A549 (cell line): ENCODE measurements at regions not wholly inside any gene's neighbourhood (a gene's known extent, or its start where the extent isn't known, plus 50 kb on each side); places are given as distances from the start of the nearest gene placed in this dataset.

ENCODE experiments used
- ATAC-seq, 2 experiments: fragments of 200-7000 bp in 1 of 2; fragments of >200 bp in 1 of 2; cut with Nextera tagmentation in 1 of 2; cut with Tn5 transposase in 1 of 2; 3 replicates each; pipeline versions ENCODE4 v1.8.0 to v1.9.1; 2018 to 2020; ENCODE audit warnings: mild to moderate bottlenecking in 1 of 2, moderate library complexity in 1 of 2
- CTCF ChIA-PET: fragments of 300-600 bp; sonication (Branson Sonifier 250); formaldehyde crosslinking; extraction: SDS; loops from one replicate; lab custom pipeline; 2021; ENCODE audit warnings: antibody characterized with exemption, inconsistent platforms; lab: Yijun Ruan, JAX
- POLR2A ChIA-PET: fragments of 350-600 bp; formaldehyde crosslinking; extraction: SDS; loops from one replicate; lab custom pipeline; 2021; ENCODE audit warnings: antibody characterized with exemption, inconsistent platforms; lab: Yijun Ruan, JAX
- DNase-seq, 2 experiments: peaks; one replicate each; pipeline versions ENCODE4 v3.0.0 to v3.0.0-alpha.2; 2011 to 2016; ENCODE audit warnings: low read depth in 1 of 2, low spot score in 1 of 2
- FAIRE-seq: peaks from 2 replicates; lab custom pipeline; 2011; peaks lifted over from hg19 to GRCh38; lab: Jason Lieb, UNC
- H3K27ac ChIP-seq, 2 experiments: fragments of >200 bp; sonication (Bioruptor Twin); formaldehyde crosslinking; 3 replicates each; pipeline ENCODE4 v1.5.1; 2016 to 2017
- H3K4me1 ChIP-seq: fragments of >200 bp; sonication (Bioruptor Twin); formaldehyde crosslinking; 3 replicates; pipeline ENCODE4 v1.6.1; 2016
- H3K4me2 ChIP-seq: fragments of >200 bp; sonication (Bioruptor Twin); formaldehyde crosslinking; 3 replicates; pipeline ENCODE4 v1.6.1; 2016
- H3K4me3 ChIP-seq: fragments of >200 bp; sonication (Bioruptor Twin); formaldehyde crosslinking; 3 replicates; pipeline ENCODE4 v1.5.1; 2016
- H3K9me3 ChIP-seq: fragments of >200 bp; sonication (Bioruptor Twin); formaldehyde crosslinking; 3 replicates; pipeline ENCODE4 v1.6.1; 2016
- BHLHE40 ChIP-seq: IDR thresholded peaks from 2 replicates; pipeline ENCODE4 v1.6.1; 2012; ENCODE audit warnings: low read depth, low read length, inconsistent platforms
- CBX8 ChIP-seq: fragments of 200-600 bp; sonication (generic); IDR thresholded peaks from 2 replicates; pipeline ENCODE4 v1.6.1; 2016
- CEBPB ChIP-seq, 2 experiments: fragments of >200 bp in 1 of 2; sonication (Bioruptor Twin) in 1 of 2; formaldehyde crosslinking in 1 of 2; IDR thresholded peaks; 2 replicates each; pipeline ENCODE4 v1.6.1; 2012 to 2016
- CHD2 ChIP-seq: fragments of 150-350 bp; IDR thresholded peaks from 2 replicates; pipeline ENCODE4 v1.6.1; 2014; ENCODE audit warnings: low read length; ENCODE audit not compliant: partially characterized antibody
- CHD4 ChIP-seq: fragments of 200-600 bp; sonication (generic); IDR thresholded peaks from 2 replicates; pipeline ENCODE4 v1.6.1; 2016; ENCODE audit warnings: antibody characterized with exemption, mild to moderate bottlenecking, borderline replicate concordance
- EHMT2 ChIP-seq: fragments of 200-600 bp; sonication (generic); IDR thresholded peaks from 2 replicates; pipeline ENCODE4 v1.6.1; 2016; ENCODE audit warnings: antibody characterized with exemption, low read depth, mild to moderate bottlenecking, moderate library complexity
- ESRRA ChIP-seq: fragments of 150-350 bp; IDR thresholded peaks from 2 replicates; pipeline ENCODE4 v1.6.1; 2014; ENCODE audit warnings: mild to moderate bottlenecking, low read length, borderline replicate concordance
- FOXS1 ChIP-seq: fragments of 250-450 bp; sonication (Bioruptor Pico); IDR thresholded peaks from 2 replicates; pipeline ENCODE4 v1.5.0; 2020; ENCODE audit warnings: mild to moderate bottlenecking, moderate library complexity
- GATA3 ChIP-seq: IDR thresholded peaks from 2 replicates; pipeline ENCODE4 v1.6.1; 2012; ENCODE audit warnings: borderline replicate concordance
- HOXB13 ChIP-seq: fragments of 250-450 bp; sonication (Bioruptor Pico); IDR thresholded peaks from 2 replicates; pipeline ENCODE4 v1.5.0; 2020; ENCODE audit warnings: low read depth, mild to moderate bottlenecking, moderate library complexity
- JUN ChIP-seq, 2 experiments: fragments of >200 bp; sonication (Bioruptor Twin); formaldehyde crosslinking; IDR thresholded peaks; 2 replicates in 1 of 2; 3 replicates in 1 of 2; pipeline ENCODE4 v1.6.1; 2016 to 2017
- JUNB ChIP-seq: fragments of >200 bp; sonication (Bioruptor Twin); formaldehyde crosslinking; IDR thresholded peaks from 2 replicates; pipeline ENCODE4 v1.6.1; 2016
- NFE2L2 ChIP-seq: fragments of 150-350 bp; conservative IDR thresholded peaks from 2 replicates; pipeline ENCODE4 v1.6.1; 2014; ENCODE audit warnings: low read length
- NPAS2 ChIP-seq: fragments of 250-450 bp; sonication (Bioruptor Pico); IDR thresholded peaks from 2 replicates; pipeline ENCODE4 v1.8.0; 2022; ENCODE audit warnings: mild to moderate bottlenecking, moderate library complexity, borderline replicate concordance
- POLR2AphosphoS2 ChIP-seq: conservative IDR thresholded peaks from 2 replicates; pipeline ENCODE4 v1.6.1; 2012; ENCODE audit warnings: low read length, improper control_type of control experiment, inconsistent platforms
- RARB ChIP-seq: fragments of 250-450 bp; sonication (Bioruptor Pico); IDR thresholded peaks from 2 replicates; pipeline ENCODE4 v1.8.0; 2021; ENCODE audit warnings: mild to moderate bottlenecking, moderate library complexity
- RFX5 ChIP-seq: fragments of 450-650 bp; IDR thresholded peaks from 2 replicates; pipeline ENCODE4 v1.7.1; 2014; ENCODE audit warnings: antibody characterized with exemption, mild to moderate bottlenecking, moderate library complexity
- SMC3 ChIP-seq: fragments of >200 bp; sonication (Bioruptor Twin); formaldehyde crosslinking; IDR thresholded peaks from 3 replicates; pipeline ENCODE4 v1.6.1; 2018; ENCODE audit warnings: inconsistent platforms
- TP53 ChIP-seq: fragments of 250-450 bp; sonication (Bioruptor Pico); IDR thresholded peaks from 2 replicates; pipeline ENCODE4 v1.5.0; 2021; ENCODE audit warnings: mild to moderate bottlenecking, moderate library complexity
- ZC3H11A ChIP-seq: fragments of 450-650 bp; IDR thresholded peaks from 2 replicates; pipeline ENCODE4 v1.6.1; 2014; ENCODE audit warnings: antibody characterized with exemption, mild to moderate bottlenecking
- WGBS: methylation state at CpG from one replicate; pipeline ENCODE4 v1.1.6; 2017; ENCODE audit errors: missing lambda C conversion rate; 5-methylcytosine and 5-hydroxymethylcytosine counted together
- TF ChIP-seq, protein P1 (sequence below): fragments of 450-650 bp; IDR thresholded peaks from 2 replicates; pipeline ENCODE4 v1.6.1; 2014; ENCODE audit warnings: antibody characterized with exemption
- TF ChIP-seq, protein P2 (sequence below): fragments of 250-450 bp; sonication (Bioruptor Pico); IDR thresholded peaks from 2 replicates; pipeline ENCODE4 v1.5.0; 2020; ENCODE audit warnings: low read depth, mild to moderate bottlenecking, moderate library complexity
- TF ChIP-seq, protein P3 (sequence below): fragments of >200 bp; sonication (Bioruptor Twin); formaldehyde crosslinking; IDR thresholded peaks from 3 replicates; pipeline ENCODE4 v1.5.1; 2016
- TF ChIP-seq, protein P4 (sequence below): IDR thresholded peaks from 2 replicates; pipeline ENCODE4 v1.6.1; 2012
- TF ChIP-seq, protein P5 (sequence below): IDR thresholded peaks from 2 replicates; pipeline ENCODE4 v1.6.1; 2012; ENCODE audit warnings: low read depth, borderline replicate concordance
- TF ChIP-seq, protein P6 (sequence below): fragments of 250-450 bp; sonication (Bioruptor Pico); IDR thresholded peaks from 2 replicates; pipeline ENCODE4 v1.5.0; 2021; ENCODE audit warnings: mild to moderate bottlenecking, moderate library complexity, borderline replicate concordance
- TF ChIP-seq, protein P7 (sequence below): fragments of 150-350 bp; IDR thresholded peaks from 2 replicates; pipeline ENCODE4 v1.6.1; 2014; ENCODE audit warnings: low read depth, mild to moderate bottlenecking, low read length

DNA sequence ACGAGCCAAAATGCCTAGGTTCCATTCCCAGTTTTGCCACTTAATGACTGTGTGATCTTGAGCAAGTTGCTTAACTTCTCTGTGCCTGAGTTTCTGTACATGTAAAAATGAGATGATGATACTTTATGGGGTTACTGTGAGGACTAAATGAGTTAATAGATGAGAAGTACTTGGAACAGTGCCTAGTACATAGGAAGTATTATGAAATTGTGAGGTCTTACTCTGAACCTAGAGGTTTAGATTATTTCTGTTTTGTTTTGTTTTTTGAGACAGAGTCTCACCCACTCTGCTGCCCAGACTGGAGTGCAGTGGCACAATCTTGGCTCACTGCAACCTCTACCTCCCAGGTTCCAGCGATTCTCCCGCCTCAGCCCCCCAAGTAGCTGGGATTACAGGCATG, 227.0 kb upstream of the POU2AF2 start:
- FAIRE-seq (no peak), ATAC-seq (no peak), DNase-seq (no peak)
- no peak overlapping the region for H3K4me3 ChIP-seq
- no peak overlapping the region for H3K27ac ChIP-seq
- ChIA-PET POLR2A (no interaction called here), CTCF (no interaction called here)
- H3K9me3 ChIP-seq: no peaks in the 10 kb centered on the region
- H3K4me2 ChIP-seq: no peak overlapping the region
- 22% methylated on average over 3 of the region's 3 CpGs for WGBS
- TF ChIP-seq RFX5 (no peak), HOXB13 (CRISPR knock-in tag) (no peak), FOXS1 (CRISPR knock-in tag) (no peak), RARB (CRISPR knock-in tag) (no peak), SMC3 (no peak), GATA3 (no peak), JUNB (no peak)
- TF ChIP-seq, protein P1, sequence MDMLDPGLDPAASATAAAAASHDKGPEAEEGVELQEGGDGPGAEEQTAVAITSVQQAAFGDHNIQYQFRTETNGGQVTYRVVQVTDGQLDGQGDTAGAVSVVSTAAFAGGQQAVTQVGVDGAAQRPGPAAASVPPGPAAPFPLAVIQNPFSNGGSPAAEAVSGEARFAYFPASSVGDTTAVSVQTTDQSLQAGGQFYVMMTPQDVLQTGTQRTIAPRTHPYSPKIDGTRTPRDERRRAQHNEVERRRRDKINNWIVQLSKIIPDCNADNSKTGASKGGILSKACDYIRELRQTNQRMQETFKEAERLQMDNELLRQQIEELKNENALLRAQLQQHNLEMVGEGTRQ: no peak
- TF ChIP-seq, all 56 proteins: peak for 0
- H3K4me1 ChIP-seq: no peaks in the 10 kb centered on the region

DNA sequence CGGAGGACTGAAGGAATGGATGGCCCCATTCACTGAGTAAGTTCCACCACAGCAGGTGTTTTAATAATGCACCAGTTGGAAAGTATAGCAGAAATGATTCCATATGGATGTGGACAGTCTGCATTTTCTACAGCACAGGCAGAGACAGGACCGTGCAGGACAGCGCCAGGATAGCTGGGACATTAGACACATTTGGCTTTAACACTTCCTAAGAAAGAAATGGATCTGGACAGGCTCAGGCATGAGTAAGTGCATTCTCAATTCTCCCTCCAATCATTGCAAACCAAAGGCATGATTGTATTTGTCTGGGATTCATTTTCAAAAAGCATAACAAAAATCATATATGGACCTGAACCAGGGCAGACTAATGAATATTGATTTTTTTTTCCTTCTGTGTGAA, 233.0 kb upstream of the POU2AF2 start:
- Histone ChIP-seq H3K4me1 (no peaks in the 10 kb centered on the region), H3K4me2 (no peak overlapping the region), H3K4me3 (no peak overlapping the region), H3K9me3 (no peaks in the 10 kb centered on the region), H3K27ac (no peak overlapping the region)
- ChIA-PET CTCF (no interaction called here), POLR2A (no interaction called here)
- DNase-seq: no peak
- TF ChIP-seq NPAS2 (CRISPR knock-in tag) (no peak), ZC3H11A (no peak)
- TF ChIP-seq, protein P1: no peak
- TF ChIP-seq, protein P2, sequence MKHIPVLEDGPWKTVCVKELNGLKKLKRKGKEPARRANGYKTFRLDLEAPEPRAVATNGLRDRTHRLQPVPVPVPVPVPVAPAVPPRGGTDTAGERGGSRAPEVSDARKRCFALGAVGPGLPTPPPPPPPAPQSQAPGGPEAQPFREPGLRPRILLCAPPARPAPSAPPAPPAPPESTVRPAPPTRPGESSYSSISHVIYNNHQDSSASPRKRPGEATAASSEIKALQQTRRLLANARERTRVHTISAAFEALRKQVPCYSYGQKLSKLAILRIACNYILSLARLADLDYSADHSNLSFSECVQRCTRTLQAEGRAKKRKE (CRISPR knock-in tag): no peak
- TF ChIP-seq, protein P3, sequence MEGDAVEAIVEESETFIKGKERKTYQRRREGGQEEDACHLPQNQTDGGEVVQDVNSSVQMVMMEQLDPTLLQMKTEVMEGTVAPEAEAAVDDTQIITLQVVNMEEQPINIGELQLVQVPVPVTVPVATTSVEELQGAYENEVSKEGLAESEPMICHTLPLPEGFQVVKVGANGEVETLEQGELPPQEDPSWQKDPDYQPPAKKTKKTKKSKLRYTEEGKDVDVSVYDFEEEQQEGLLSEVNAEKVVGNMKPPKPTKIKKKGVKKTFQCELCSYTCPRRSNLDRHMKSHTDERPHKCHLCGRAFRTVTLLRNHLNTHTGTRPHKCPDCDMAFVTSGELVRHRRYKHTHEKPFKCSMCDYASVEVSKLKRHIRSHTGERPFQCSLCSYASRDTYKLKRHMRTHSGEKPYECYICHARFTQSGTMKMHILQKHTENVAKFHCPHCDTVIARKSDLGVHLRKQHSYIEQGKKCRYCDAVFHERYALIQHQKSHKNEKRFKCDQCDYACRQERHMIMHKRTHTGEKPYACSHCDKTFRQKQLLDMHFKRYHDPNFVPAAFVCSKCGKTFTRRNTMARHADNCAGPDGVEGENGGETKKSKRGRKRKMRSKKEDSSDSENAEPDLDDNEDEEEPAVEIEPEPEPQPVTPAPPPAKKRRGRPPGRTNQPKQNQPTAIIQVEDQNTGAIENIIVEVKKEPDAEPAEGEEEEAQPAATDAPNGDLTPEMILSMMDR: no peak
- TF ChIP-seq, protein P4, sequence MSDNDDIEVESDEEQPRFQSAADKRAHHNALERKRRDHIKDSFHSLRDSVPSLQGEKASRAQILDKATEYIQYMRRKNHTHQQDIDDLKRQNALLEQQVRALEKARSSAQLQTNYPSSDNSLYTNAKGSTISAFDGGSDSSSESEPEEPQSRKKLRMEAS: no peak
- FAIRE-seq: no peak
- no peak for ATAC-seq
- WGBS: 58% methylated on average over 3 of the region's 3 CpGs

DNA sequence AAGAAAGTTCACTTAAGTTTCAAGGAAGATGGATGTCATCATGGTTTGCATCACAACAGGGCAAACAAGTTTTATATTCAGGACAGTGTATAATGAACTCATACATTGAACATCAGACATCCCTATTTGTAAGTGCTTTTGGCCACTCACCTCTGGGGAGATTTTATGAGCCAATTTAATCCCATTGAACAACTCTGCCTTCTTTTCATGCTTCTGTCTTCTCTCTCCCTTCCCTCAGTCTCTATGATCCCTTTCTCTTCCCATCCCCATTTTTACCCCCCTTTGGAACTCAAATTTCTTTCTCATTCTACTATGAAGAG, 234.3 kb upstream of the POU2AF2 start:
- Histone ChIP-seq H3K4me2 (no peak overlapping the region), H3K4me3 (no peak overlapping the region), H3K27ac (no peak overlapping the region), H3K4me1 (no peaks in the 10 kb centered on the region), H3K9me3 (no peaks in the 10 kb centered on the region)
- FAIRE-seq: no peak
- ChIA-PET CTCF (no interaction called here), POLR2A (no interaction called here)
- TF ChIP-seq ESRRA: no peak
- TF ChIP-seq POLR2AphosphoS2: no peak
- no peak for TF ChIP-seq NFE2L2
- TF ChIP-seq HOXB13 (CRISPR knock-in tag): no peak
- TF ChIP-seq CHD2: no peak
- no peak for TF ChIP-seq BHLHE40
- no peak for TF ChIP-seq TP53 (CRISPR knock-in tag)
- TF ChIP-seq CBX8: no peak
- no peak for TF ChIP-seq CEBPB (IDR thresholded peaks at IDR 0.05)
- TF ChIP-seq, protein P5, sequence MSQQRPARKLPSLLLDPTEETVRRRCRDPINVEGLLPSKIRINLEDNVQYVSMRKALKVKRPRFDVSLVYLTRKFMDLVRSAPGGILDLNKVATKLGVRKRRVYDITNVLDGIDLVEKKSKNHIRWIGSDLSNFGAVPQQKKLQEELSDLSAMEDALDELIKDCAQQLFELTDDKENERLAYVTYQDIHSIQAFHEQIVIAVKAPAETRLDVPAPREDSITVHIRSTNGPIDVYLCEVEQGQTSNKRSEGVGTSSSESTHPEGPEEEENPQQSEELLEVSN: no peak
- no peak for TF ChIP-seq CHD4
- TF ChIP-seq, protein P6, sequence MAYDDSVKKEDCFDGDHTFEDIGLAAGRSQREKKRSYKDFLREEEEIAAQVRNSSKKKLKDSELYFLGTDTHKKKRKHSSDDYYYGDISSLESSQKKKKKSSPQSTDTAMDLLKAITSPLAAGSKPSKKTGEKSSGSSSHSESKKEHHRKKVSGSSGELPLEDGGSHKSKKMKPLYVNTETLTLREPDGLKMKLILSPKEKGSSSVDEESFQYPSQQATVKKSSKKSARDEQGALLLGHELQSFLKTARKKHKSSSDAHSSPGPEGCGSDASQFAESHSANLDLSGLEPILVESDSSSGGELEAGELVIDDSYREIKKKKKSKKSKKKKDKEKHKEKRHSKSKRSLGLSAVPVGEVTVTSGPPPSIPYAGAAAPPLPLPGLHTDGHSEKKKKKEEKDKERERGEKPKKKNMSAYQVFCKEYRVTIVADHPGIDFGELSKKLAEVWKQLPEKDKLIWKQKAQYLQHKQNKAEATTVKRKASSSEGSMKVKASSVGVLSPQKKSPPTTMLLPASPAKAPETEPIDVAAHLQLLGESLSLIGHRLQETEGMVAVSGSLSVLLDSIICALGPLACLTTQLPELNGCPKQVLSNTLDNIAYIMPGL (CRISPR knock-in tag): no peak
- TF ChIP-seq, protein P7, sequence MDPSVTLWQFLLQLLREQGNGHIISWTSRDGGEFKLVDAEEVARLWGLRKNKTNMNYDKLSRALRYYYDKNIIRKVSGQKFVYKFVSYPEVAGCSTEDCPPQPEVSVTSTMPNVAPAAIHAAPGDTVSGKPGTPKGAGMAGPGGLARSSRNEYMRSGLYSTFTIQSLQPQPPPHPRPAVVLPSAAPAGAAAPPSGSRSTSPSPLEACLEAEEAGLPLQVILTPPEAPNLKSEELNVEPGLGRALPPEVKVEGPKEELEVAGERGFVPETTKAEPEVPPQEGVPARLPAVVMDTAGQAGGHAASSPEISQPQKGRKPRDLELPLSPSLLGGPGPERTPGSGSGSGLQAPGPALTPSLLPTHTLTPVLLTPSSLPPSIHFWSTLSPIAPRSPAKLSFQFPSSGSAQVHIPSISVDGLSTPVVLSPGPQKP: no peak
- no peak for TF ChIP-seq JUN (IDR thresholded peaks at IDR 0.05)
- TF ChIP-seq EHMT2: no peak
- TF ChIP-seq SMC3: no peak
- no peak for DNase-seq
- ATAC-seq: no peak
